ENCODE measurements at regions not wholly inside any gene's neighbourhood (a gene's known extent, or its start where the extent isn't known, plus 50 kb on each side); places are given as distances from the start of the nearest gene placed in this dataset.
"Not testable (repeated sequence)": the region's sequence is repeated elsewhere in the genome, so short reads cannot be mapped to it uniquely, and the experiment has no call there.

DNA sequence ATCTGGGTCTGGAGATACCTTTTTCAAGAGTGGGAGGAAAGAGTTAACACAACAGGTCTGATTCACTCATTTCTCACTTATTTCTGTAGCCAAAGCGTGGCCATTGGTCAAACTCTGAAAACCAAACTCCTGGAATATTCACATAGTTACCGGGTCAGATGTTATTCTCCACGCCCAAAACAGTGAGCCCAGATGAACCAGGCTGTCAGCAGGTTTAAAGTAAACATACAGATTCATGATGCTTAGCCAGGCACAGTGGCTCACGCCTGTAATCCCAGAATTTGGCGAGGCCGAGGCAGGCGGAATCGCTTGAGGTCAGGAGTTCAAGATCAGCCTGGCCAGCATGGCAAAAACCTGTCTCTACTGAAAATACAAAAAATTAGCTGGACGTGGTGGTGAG is 126.1 kb downstream of the SEPTIN7 start:
- not testable (repeated sequence) for H3K4me3 ChIP-seq (ENCODE audit: low read length in 3 of 3); H3K9me3 ChIP-seq (ENCODE audit: control insufficient read depth in 3 of 3, low read length in 3 of 3); H3K27me3 ChIP-seq (ENCODE audit: control insufficient read depth in 3 of 3, insufficient read depth in 3 of 3, low read length in 3 of 3)

DNA sequence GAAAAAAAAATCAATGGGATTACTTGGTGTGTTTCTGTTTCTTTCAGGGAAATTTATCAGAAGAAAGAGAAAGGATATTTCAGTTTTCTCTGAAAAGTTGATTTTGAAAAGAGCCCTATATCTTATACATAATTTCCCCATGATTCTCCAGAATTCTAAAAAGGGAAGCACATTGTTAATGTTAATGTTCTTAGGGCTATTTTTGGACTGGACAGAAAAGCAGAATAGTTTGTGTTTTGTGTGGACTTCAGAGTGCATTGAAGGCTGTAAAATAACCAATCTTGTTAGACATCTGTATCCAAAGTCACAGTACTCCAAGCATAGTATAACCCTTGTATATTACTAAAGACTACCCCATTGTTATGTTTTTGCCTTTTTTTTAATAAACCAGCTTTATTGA is 130.3 kb downstream of the SEPTIN7 start:
- H3K9me3 ChIP-seq (ENCODE audit: control insufficient read depth in 3 of 3, low read length in 3 of 3); H3K27me3 ChIP-seq (ENCODE audit: control insufficient read depth in 3 of 3, insufficient read depth in 3 of 3, low read length in 3 of 3); H3K36me3 ChIP-seq (ENCODE audit: control insufficient read depth in 3 of 3, insufficient read depth in 3 of 3, low read length in 3 of 3); H3K27ac ChIP-seq (ENCODE audit: low read depth, low read length); H3K4me3 ChIP-seq (ENCODE audit: low read length in 3 of 3); H3K4me1 ChIP-seq (ENCODE audit: control insufficient read depth in 3 of 3, insufficient read depth in 3 of 3, low read length in 3 of 3); H3K9ac ChIP-seq (ENCODE audit: low read depth in 1 of 3, low read length in 3 of 3): not testable (repeated sequence)

More for the DNA sequence above, 126.1 kb downstream of the SEPTIN7 start:
- H3K36me3 ChIP-seq (ENCODE audit: control insufficient read depth in 3 of 3, insufficient read depth in 3 of 3, low read length in 3 of 3); H3K4me1 ChIP-seq (ENCODE audit: control insufficient read depth in 3 of 3, insufficient read depth in 3 of 3, low read length in 3 of 3); H3K9ac ChIP-seq (ENCODE audit: low read depth in 1 of 3, low read length in 3 of 3); H3K27ac ChIP-seq (ENCODE audit: low read depth, low read length): not testable (repeated sequence)

DNA sequence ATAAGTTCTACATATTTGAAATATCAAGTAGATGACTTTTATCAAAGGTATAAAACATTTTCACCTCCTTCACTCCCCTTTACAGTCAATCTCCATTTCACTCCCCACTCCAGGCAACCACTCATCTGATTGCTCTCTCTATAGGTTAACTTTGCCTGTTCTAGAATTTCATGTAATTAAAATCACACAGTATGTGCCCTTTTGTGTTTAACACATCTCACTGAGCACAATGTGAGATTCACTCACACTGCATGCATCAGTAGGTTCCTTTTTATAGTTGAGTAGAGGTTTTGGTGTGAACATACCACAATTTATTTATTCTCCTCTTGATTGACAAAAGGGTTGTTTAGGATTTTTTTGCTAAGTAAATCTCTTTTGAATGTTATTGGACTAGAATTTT is 130.7 kb downstream of the SEPTIN7 start:
- not testable (repeated sequence) for H3K9me3 ChIP-seq (ENCODE audit: control insufficient read depth in 3 of 3, low read length in 3 of 3); H3K4me1 ChIP-seq (ENCODE audit: control insufficient read depth in 3 of 3, insufficient read depth in 3 of 3, low read length in 3 of 3); H3K4me3 ChIP-seq (ENCODE audit: low read length in 3 of 3); H3K9ac ChIP-seq (ENCODE audit: low read depth in 1 of 3, low read length in 3 of 3); H3K27ac ChIP-seq (ENCODE audit: low read depth, low read length); H3K36me3 ChIP-seq (ENCODE audit: control insufficient read depth in 3 of 3, insufficient read depth in 3 of 3, low read length in 3 of 3); H3K27me3 ChIP-seq (ENCODE audit: control insufficient read depth in 3 of 3, insufficient read depth in 3 of 3, low read length in 3 of 3)

DNA sequence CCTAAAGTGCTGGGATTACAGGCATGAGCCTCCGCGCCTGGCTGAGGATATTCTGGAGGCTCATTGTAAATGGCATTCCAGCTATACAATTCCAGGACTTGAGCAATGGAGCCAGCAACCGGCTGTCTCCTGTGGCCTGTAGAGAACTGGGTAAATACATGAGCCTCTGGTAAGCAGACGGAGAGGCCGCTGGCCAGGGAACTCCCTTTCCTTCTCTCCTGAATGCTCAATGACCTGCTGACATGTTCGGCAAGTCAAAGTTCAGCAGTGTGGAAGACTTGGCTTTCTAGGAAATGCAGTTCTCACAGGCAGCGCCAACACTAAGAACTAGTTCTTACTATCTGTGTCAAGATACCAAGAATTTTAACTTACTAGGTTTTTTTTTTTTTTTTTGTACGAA is 139.8 kb downstream of the SEPTIN7 start:
- H3K9ac ChIP-seq (ENCODE audit: low read depth in 1 of 3, low read length in 3 of 3); H3K4me3 ChIP-seq (ENCODE audit: low read length in 3 of 3); H3K9me3 ChIP-seq (ENCODE audit: control insufficient read depth in 3 of 3, low read length in 3 of 3); H3K36me3 ChIP-seq (ENCODE audit: control insufficient read depth in 3 of 3, insufficient read depth in 3 of 3, low read length in 3 of 3); H3K4me1 ChIP-seq (ENCODE audit: control insufficient read depth in 3 of 3, insufficient read depth in 3 of 3, low read length in 3 of 3); H3K27ac ChIP-seq (ENCODE audit: low read depth, low read length); H3K27me3 ChIP-seq (ENCODE audit: control insufficient read depth in 3 of 3, insufficient read depth in 3 of 3, low read length in 3 of 3): not testable (repeated sequence)

DNA sequence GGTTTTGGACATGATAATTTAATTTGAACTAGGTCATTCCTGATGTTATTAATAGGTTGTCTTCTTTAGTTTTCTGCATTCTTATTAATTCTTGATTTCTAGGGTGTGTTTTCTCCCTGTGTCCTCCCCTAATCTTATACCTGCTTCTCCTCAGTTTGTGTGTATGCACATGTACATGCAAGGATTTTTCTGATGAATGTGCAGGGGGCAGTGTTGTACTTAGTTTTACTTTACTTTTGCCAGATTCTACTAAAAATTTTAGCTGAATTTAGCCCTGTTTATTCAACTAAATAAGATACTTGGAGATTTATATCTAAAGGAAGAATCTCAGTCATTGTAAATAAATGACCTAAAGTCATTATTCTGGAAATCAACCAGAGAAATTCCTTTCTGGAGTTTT is 144.8 kb downstream of the SEPTIN7 start:
- H3K27me3 ChIP-seq (ENCODE audit: control insufficient read depth in 3 of 3, insufficient read depth in 3 of 3, low read length in 3 of 3); H3K9ac ChIP-seq (ENCODE audit: low read depth in 1 of 3, low read length in 3 of 3); H3K27ac ChIP-seq (ENCODE audit: low read depth, low read length); H3K4me3 ChIP-seq (ENCODE audit: low read length in 3 of 3); H3K9me3 ChIP-seq (ENCODE audit: control insufficient read depth in 3 of 3, low read length in 3 of 3); H3K36me3 ChIP-seq (ENCODE audit: control insufficient read depth in 3 of 3, insufficient read depth in 3 of 3, low read length in 3 of 3); H3K4me1 ChIP-seq (ENCODE audit: control insufficient read depth in 3 of 3, insufficient read depth in 3 of 3, low read length in 3 of 3): not testable (repeated sequence)

DNA sequence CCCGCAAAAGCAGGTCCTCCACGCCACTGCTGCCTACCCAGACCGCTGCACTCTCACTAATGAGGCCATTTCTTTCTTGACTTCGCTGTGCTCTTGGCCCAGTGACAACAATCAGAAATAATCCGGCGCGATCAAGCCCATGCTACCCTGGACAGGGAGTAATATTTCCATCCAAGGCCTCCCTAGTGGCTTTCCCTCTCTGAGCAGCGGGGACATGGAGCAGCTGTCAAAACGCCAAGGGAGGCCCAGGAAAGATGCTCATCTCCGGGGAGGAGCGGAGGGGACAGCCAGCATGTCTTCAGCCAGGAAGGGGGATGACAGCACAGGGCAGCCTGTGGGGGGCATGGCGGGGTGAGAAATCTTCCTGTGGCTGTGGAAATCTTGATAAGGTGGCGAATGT is 154.9 kb downstream of the SEPTIN7 start:
- H3K9ac ChIP-seq (ENCODE audit: low read depth in 1 of 3, low read length in 3 of 3); H3K9me3 ChIP-seq (ENCODE audit: control insufficient read depth in 3 of 3, low read length in 3 of 3); H3K27ac ChIP-seq (ENCODE audit: low read depth, low read length); H3K4me1 ChIP-seq (ENCODE audit: control insufficient read depth in 3 of 3, insufficient read depth in 3 of 3, low read length in 3 of 3); H3K27me3 ChIP-seq (ENCODE audit: control insufficient read depth in 3 of 3, insufficient read depth in 3 of 3, low read length in 3 of 3); H3K4me3 ChIP-seq (ENCODE audit: low read length in 3 of 3); H3K36me3 ChIP-seq (ENCODE audit: control insufficient read depth in 3 of 3, insufficient read depth in 3 of 3, low read length in 3 of 3): not testable (repeated sequence)

DNA sequence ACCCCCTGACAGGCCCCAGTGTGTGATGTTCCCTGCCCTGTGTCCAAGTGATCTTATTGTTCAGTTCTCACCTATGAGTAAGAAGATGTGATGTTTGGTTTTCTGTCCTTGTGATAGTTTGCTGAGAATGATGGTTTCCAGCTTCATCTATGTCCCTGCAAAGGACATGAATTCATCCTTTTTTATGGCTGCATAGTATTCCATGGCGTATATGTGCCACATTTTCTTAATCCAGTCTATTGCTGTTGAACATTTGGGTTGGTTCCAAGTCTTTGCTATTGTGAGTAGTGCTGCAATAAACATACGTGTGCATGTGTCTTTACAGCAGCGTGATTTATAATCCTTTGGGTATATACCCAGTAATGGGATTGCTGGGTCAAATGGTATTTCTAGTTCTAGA is 156.1 kb downstream of the SEPTIN7 start:
- H3K36me3 ChIP-seq (ENCODE audit: control insufficient read depth in 3 of 3, insufficient read depth in 3 of 3, low read length in 3 of 3); H3K4me3 ChIP-seq (ENCODE audit: low read length in 3 of 3); H3K9me3 ChIP-seq (ENCODE audit: control insufficient read depth in 3 of 3, low read length in 3 of 3); H3K27me3 ChIP-seq (ENCODE audit: control insufficient read depth in 3 of 3, insufficient read depth in 3 of 3, low read length in 3 of 3); H3K9ac ChIP-seq (ENCODE audit: low read depth in 1 of 3, low read length in 3 of 3); H3K4me1 ChIP-seq (ENCODE audit: control insufficient read depth in 3 of 3, insufficient read depth in 3 of 3, low read length in 3 of 3); H3K27ac ChIP-seq (ENCODE audit: low read depth, low read length): not testable (repeated sequence)

DNA sequence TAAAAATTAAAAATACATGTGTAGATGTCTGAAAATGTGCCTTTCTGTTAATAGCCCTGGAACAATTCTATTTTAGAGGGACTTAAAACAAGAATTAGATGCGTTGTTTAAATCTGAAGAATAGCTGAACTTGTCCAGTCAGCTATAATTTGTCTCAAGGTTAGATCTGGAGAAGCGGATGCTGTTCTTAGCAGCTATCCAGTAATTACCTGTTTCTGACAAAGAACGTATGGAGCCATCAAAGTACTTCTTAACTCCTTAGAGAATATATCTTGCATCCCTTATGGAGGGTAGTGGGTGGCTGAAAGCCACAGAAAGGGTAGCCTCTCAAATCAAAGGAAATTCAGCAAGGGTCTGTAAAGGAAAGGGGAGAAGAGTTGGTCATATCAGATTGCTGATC is 160.4 kb downstream of the SEPTIN7 start:
- H3K27ac ChIP-seq (ENCODE audit: low read depth, low read length); H3K4me3 ChIP-seq (ENCODE audit: low read length in 3 of 3); H3K36me3 ChIP-seq (ENCODE audit: control insufficient read depth in 3 of 3, insufficient read depth in 3 of 3, low read length in 3 of 3); H3K27me3 ChIP-seq (ENCODE audit: control insufficient read depth in 3 of 3, insufficient read depth in 3 of 3, low read length in 3 of 3); H3K9me3 ChIP-seq (ENCODE audit: control insufficient read depth in 3 of 3, low read length in 3 of 3); H3K9ac ChIP-seq (ENCODE audit: low read depth in 1 of 3, low read length in 3 of 3); H3K4me1 ChIP-seq (ENCODE audit: control insufficient read depth in 3 of 3, insufficient read depth in 3 of 3, low read length in 3 of 3): not testable (repeated sequence)

DNA sequence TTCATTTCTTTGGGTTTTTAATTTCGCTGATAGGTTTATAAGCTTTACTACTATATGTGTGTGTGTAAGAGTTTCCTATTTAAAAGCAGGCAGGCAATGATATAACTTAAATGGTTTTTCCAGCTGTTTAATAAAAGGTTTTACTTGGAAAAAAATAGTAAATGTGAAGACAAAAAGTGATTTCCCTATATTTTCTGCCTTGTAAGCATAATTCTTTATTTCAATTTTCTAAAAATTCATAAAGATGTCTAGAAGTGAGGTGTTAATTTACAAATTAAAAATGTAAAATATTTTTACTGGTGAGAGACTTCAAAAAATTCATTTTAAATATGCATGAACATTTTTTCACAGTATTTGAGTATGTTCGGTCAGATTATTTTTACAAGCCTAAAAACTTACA is 161.8 kb downstream of the SEPTIN7 start:
- not testable (repeated sequence) for H3K4me3 ChIP-seq (ENCODE audit: low read length in 3 of 3); H3K4me1 ChIP-seq (ENCODE audit: control insufficient read depth in 3 of 3, insufficient read depth in 3 of 3, low read length in 3 of 3); H3K9ac ChIP-seq (ENCODE audit: low read depth in 1 of 3, low read length in 3 of 3); H3K9me3 ChIP-seq (ENCODE audit: control insufficient read depth in 3 of 3, low read length in 3 of 3); H3K36me3 ChIP-seq (ENCODE audit: control insufficient read depth in 3 of 3, insufficient read depth in 3 of 3, low read length in 3 of 3); H3K27ac ChIP-seq (ENCODE audit: low read depth, low read length); H3K27me3 ChIP-seq (ENCODE audit: control insufficient read depth in 3 of 3, insufficient read depth in 3 of 3, low read length in 3 of 3)

DNA sequence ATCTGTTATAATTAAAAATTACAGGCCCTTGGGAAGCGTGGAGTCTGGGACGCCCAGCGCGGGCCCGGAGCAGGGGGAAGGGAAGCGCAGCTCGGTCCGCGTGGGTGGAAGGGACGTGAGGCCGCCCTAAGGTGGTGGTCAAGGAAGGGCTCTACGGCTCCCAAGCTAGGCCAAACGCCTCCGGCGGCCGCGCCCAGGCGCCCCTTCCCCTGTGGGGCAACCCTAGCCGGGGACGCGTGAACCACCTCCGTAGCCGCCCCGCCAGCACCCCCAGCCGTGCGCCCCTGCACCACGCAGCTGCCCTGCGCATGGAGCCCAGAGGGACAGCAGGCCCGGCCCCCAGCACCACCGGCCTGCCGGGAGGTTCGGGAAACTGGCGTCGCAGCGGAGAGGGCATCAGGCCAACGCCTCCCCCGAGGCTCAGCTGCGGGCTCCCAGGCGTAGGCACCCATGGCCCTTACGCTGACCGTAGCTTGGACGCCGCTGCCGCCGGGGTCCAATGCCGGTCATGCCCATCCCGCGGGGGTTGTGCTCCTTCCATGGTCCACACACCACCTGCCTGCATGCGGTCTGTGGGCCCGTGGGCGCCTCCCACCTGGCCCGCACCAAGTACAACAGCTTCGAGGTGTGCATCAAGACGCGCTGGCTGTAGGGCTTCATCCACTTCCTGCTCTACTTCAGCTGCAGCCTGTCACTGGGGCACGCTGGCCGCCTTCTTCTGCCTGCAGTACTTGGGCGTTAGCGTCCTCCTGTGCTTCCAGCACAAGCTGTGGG is 166.7 kb downstream of the SEPTIN7 start:
- no peak overlapping the region for H3K4me3 ChIP-seq (ENCODE audit: low read length in 3 of 3)
- H3K9me3 ChIP-seq (ENCODE audit: control insufficient read depth in 3 of 3, low read length in 3 of 3), result no peaks in the 10 kb centered on the region
- H3K27ac ChIP-seq (ENCODE audit: low read depth, low read length), result no peak overlapping the region
- no peaks in the 10 kb centered on the region for H3K36me3 ChIP-seq (ENCODE audit: control insufficient read depth in 3 of 3, insufficient read depth in 3 of 3, low read length in 3 of 3)
- peaks cover 4 to 5% (median 5%) of the 10 kb centered on the region in 3 donors for H3K27me3 ChIP-seq (ENCODE audit: control insufficient read depth in 3 of 3, insufficient read depth in 3 of 3, low read length in 3 of 3)
- no peak overlapping the region for H3K9ac ChIP-seq (ENCODE audit: low read depth in 1 of 3, low read length in 3 of 3)
- H3K4me1 ChIP-seq (ENCODE audit: control insufficient read depth in 3 of 3, insufficient read depth in 3 of 3, low read length in 3 of 3), result no peaks in the 10 kb centered on the region

Data from skeletal muscle tissue (tissue), 3 donors.